ENCODE measurements at regions not wholly inside any gene's neighbourhood (a gene's known extent, or its start where the extent isn't known, plus 50 kb on each side); places are given as distances from the start of the nearest gene placed in this dataset.

DNA sequence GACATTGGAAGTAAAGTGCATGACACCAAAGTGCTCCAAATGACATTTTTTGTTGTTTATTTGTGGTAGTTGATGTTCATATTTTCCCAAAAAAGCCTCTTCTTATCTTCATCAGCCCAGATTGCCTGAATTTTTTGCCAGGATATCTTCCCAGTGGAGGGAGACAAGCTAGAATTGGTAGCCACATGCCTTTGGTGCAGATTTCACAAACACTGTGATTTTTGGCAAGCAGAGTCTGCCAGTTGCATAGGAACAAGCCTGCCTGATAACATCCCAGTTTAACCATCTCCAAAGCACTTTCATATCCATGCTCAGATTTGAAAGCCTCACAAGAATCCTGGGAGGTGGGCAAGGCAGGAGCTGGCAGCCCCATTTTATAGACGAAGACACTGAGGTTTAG, 102.3 kb upstream of the SYT13 start:
- TF ChIP-seq, protein P1, sequence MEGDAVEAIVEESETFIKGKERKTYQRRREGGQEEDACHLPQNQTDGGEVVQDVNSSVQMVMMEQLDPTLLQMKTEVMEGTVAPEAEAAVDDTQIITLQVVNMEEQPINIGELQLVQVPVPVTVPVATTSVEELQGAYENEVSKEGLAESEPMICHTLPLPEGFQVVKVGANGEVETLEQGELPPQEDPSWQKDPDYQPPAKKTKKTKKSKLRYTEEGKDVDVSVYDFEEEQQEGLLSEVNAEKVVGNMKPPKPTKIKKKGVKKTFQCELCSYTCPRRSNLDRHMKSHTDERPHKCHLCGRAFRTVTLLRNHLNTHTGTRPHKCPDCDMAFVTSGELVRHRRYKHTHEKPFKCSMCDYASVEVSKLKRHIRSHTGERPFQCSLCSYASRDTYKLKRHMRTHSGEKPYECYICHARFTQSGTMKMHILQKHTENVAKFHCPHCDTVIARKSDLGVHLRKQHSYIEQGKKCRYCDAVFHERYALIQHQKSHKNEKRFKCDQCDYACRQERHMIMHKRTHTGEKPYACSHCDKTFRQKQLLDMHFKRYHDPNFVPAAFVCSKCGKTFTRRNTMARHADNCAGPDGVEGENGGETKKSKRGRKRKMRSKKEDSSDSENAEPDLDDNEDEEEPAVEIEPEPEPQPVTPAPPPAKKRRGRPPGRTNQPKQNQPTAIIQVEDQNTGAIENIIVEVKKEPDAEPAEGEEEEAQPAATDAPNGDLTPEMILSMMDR (conservative IDR thresholded peaks at IDR 0.05; ENCODE audit: low read length) = no peak
- no peak for TF ChIP-seq EZH2phosphoT487 (IDR thresholded peaks at IDR 0.05; ENCODE audit: borderline replicate concordance, low read depth, low read length)
